OCI-LY7 (cell line): ENCODE measurements at regions not wholly inside any gene's neighbourhood (a gene's known extent, or its start where the extent isn't known, plus 50 kb on each side); places are given as distances from the start of the nearest gene placed in this dataset.

Experiments used
- BruUV-seq: library from RNA; stranded (reverse); fragments of 400-500 nt; replicated peaks from 2 replicates; lab custom pipeline; 2021; lab: Mats Ljungman, UMichigan
- CTCF ChIA-PET: fragments of 300-600 bp; sonication (Branson Sonifier 250); formaldehyde crosslinking; loops from one replicate; lab custom pipeline; 2022; ENCODE audit warnings: antibody characterized with exemption; ENCODE audit not compliant: unreplicated experiment; lab: Charles Lee
- POLR2A ChIA-PET: fragments of 300-600 bp; sonication (Branson Sonifier 250); formaldehyde crosslinking; loops from one replicate; lab custom pipeline; 2022; ENCODE audit warnings: antibody characterized with exemption; lab: Charles Lee
- DNase-seq: peaks from one replicate; pipeline ENCODE4 v3.0.0-alpha.2; 2015; ENCODE audit warnings: low spot score
- H2AFZ ChIP-seq: fragments of 200-600 bp; sonication (generic), shearing (Covaris generic); 2 replicates; pipeline ENCODE4 v1.6.1; 2014; ENCODE audit warnings: mild to moderate bottlenecking, antibody characterized with exemption, low read length, moderate library complexity
- H3K27ac ChIP-seq: fragments of 200-600 bp; sonication (generic); 2 replicates; pipeline ENCODE4 v1.5.1; 2014; ENCODE audit warnings: mixed run types, low read depth, mild to moderate bottlenecking, moderate library complexity, low read length, inconsistent platforms; ENCODE audit not compliant: poor library complexity, severe bottlenecking
- H3K36me3 ChIP-seq: fragments of 200-600 bp; sonication (generic); 2 replicates; pipeline ENCODE4 v1.6.1; 2014; ENCODE audit warnings: mild to moderate bottlenecking, antibody characterized with exemption, low read length, moderate library complexity, mixed read lengths; ENCODE audit not compliant: insufficient read depth
- H3K4me1 ChIP-seq: fragments of 200-600 bp; sonication (generic); 2 replicates; pipeline ENCODE4 v1.5.1; 2014; ENCODE audit warnings: mild to moderate bottlenecking, low read length; ENCODE audit not compliant: insufficient read depth, poor library complexity, severe bottlenecking
- H3K4me2 ChIP-seq: fragments of 200-600 bp; sonication (generic); 2 replicates; pipeline ENCODE4 v1.6.1; 2014; ENCODE audit warnings: mild to moderate bottlenecking, low read length
- H3K4me3 ChIP-seq: fragments of 200-600 bp; sonication (generic); 2 replicates; pipeline ENCODE4 v1.5.1; 2014; ENCODE audit warnings: mild to moderate bottlenecking, low read depth, low read length; ENCODE audit not compliant: poor library complexity, severe bottlenecking
- H3K79me2 ChIP-seq: fragments of 200-600 bp; sonication (generic); 2 replicates; pipeline ENCODE4 v1.6.1; 2016; ENCODE audit warnings: low read depth, mild to moderate bottlenecking, low read length, moderate library complexity, mixed read lengths; ENCODE audit not compliant: insufficient read depth
- H3K9me2 ChIP-seq: fragments of 200-600 bp; sonication (generic); 2 replicates; pipeline ENCODE4 v1.6.1; 2016; ENCODE audit warnings: mild to moderate bottlenecking, low read length, mixed read lengths; ENCODE audit not compliant: insufficient read depth
- H3K9me3 ChIP-seq: fragments of 200-600 bp; sonication (generic); 2 replicates; pipeline ENCODE4 v1.6.1; 2014; ENCODE audit warnings: mild to moderate bottlenecking, mixed run types, low read length, mixed read lengths
- H4K20me1 ChIP-seq: fragments of 200-600 bp; sonication (generic); 2 replicates; pipeline ENCODE4 v1.6.1; 2014; ENCODE audit warnings: mild to moderate bottlenecking, antibody characterized with exemption, low read length, moderate library complexity, mixed read lengths; ENCODE audit not compliant: insufficient read depth
- CTCF ChIP-seq: fragments of 200-600 bp; sonication (generic); conservative IDR thresholded peaks from 2 replicates; pipeline ENCODE4 v1.5.1; 2014; ENCODE audit warnings: mild to moderate bottlenecking, antibody characterized with exemption, low read length, moderate library complexity, mixed read lengths
- EZH2phosphoT487 ChIP-seq: fragments of 200-600 bp; sonication (generic); IDR thresholded peaks from 2 replicates; pipeline ENCODE4 v1.6.1; 2018; ENCODE audit warnings: low read depth, borderline replicate concordance, mild to moderate bottlenecking, mixed run types, antibody characterized with exemption, low read length, moderate library complexity, mixed read lengths
- intact Hi-C: fragments of 100-400 bp; cut with micrococcal nuclease; formaldehyde crosslinking; loops from one replicate; pipeline ENCODE4 v1.10.0; 2022; ENCODE audit not compliant: unreplicated experiment

- BruUV-seq: no TSS peak
These were observed 69.8 kb upstream of the PDE1A start for GRCh38 chr2:182496596-182496995.

GRCh38 chr2:182499706-182500470, 73.1 kb upstream of the PDE1A start:
- no peaks in the 10 kb centered on the region for H3K79me2 ChIP-seq
- H3K9me2 ChIP-seq: no peaks in the 10 kb centered on the region
- no peak for DNase-seq
- no peaks in the 10 kb centered on the region for H3K36me3 ChIP-seq
- H4K20me1 ChIP-seq: no peaks in the 10 kb centered on the region
- H2AFZ ChIP-seq: no peak overlapping the region
- no TSS peak for BruUV-seq
- no peak for TF ChIP-seq CTCF
- intact Hi-C loops: no loop called here
- H3K4me2 ChIP-seq: no peak overlapping the region
- CTCF ChIA-PET: no interaction called here
- no peaks in the 10 kb centered on the region for H3K4me1 ChIP-seq
- no peak overlapping the region for H3K4me3 ChIP-seq
- no peaks in the 10 kb centered on the region for H3K9me3 ChIP-seq
- H3K27ac ChIP-seq: no peak overlapping the region
- POLR2A ChIA-PET: interaction anchor here (0.6 to 1.9 kb wide), 2 partner anchors 13 to 85 kb away, joined by 3 to 5 read pairs; no protein-coding TSS in a partner anchor

More at GRCh38 chr2:182496596-182496995, 69.8 kb upstream of the PDE1A start:
- POLR2A ChIA-PET: interaction anchor here (0.6 kb wide), 1 partner anchor 966 kb away, joined by 3 read pairs; no protein-coding TSS in a partner anchor
- Histone ChIP-seq H3K27ac (no peak overlapping the region), H3K4me2 (no peak overlapping the region), H4K20me1 (no peaks in the 10 kb centered on the region), H3K9me3 (no peaks in the 10 kb centered on the region), H3K36me3 (no peaks in the 10 kb centered on the region), H3K79me2 (no peaks in the 10 kb centered on the region), H2AFZ (no peak overlapping the region), H3K4me1 (no peaks in the 10 kb centered on the region), H3K4me3 (no peak overlapping the region), H3K9me2 (no peaks in the 10 kb centered on the region)
- TF ChIP-seq EZH2phosphoT487 (no peak), CTCF (no peak)
- intact Hi-C loops: no loop called here
- DNase-seq: no peak
- CTCF ChIA-PET: no interaction called here

- no peak for DNase-seq
- no peaks in the 10 kb centered on the region for H3K36me3 ChIP-seq
- H3K9me3 ChIP-seq: no peaks in the 10 kb centered on the region
- H3K4me2 ChIP-seq: no peak overlapping the region
- ChIA-PET POLR2A (no interaction called here), CTCF (no interaction called here)
- H3K79me2 ChIP-seq: no peaks in the 10 kb centered on the region
- H4K20me1 ChIP-seq: no peaks in the 10 kb centered on the region
- TF ChIP-seq EZH2phosphoT487 (no peak), CTCF (no peak)
- no peak overlapping the region for H3K27ac ChIP-seq
- H2AFZ ChIP-seq: no peak overlapping the region
- H3K9me2 ChIP-seq: no peaks in the 10 kb centered on the region
- H3K4me1 ChIP-seq: no peaks in the 10 kb centered on the region
- no peak overlapping the region for H3K4me3 ChIP-seq
- BruUV-seq: no TSS peak
- intact Hi-C loops: no loop called here
These were observed 77.0 kb upstream of the PDE1A start for GRCh38 chr2:182503886-182504285.
